Gastrocnemius medialis (tissue), 4 donors: ENCODE measurements at regions not wholly inside any gene's neighbourhood (a gene's known extent, or its start where the extent isn't known, plus 50 kb on each side); places are given as distances from the start of the nearest gene placed in this dataset.

Source experiments
- CTCF ChIP-seq, 5 experiments: fragments of 450-650 bp in 3 of 5; fragments of 200-600 bp in 2 of 5; sonication (generic) in 2 of 5; IDR thresholded peaks in 4 of 5; conservative IDR thresholded peaks in 1 of 5; 1 replicate in 4 of 5; 2 replicates in 1 of 5; pipeline ENCODE4 v1.5.1; 2016 to 2019; ENCODE audit warnings: antibody characterized with exemption in 5 of 5, mild to moderate bottlenecking in 3 of 5, moderate library complexity in 3 of 5
- POLR2A ChIP-seq, 2 donors: fragments of 450-650 bp; IDR thresholded peaks; one replicate each; pipeline ENCODE4 v1.6.1; 2017; ENCODE audit warnings: antibody characterized with exemption in 2 of 2, mild to moderate bottlenecking in 2 of 2, moderate library complexity in 2 of 2

GRCh38 chr11:70741085-70741484, 342.8 kb downstream of the CTTN start:
- TF ChIP-seq POLR2A (IDR thresholded peaks at IDR 0.05) (no peak), CTCF (IDR thresholded peaks at IDR 0.05 in 4 of 5, conservative IDR thresholded peaks at IDR 0.05 in 1 of 5) (no peak)
